SK-N-SH treated with all-trans-retinoic acid at 6 μM for 48 hours (cell line): ENCODE measurements at regions not wholly inside any gene's neighbourhood (a gene's known extent, or its start where the extent isn't known, plus 50 kb on each side); places are given as distances from the start of the nearest gene placed in this dataset.

ENCODE experiments used
- ARNTL ChIP-seq: fragments of 450-650 bp; formaldehyde crosslinking; IDR thresholded peaks from 2 replicates; pipeline ENCODE4 v1.5.0; 2020; ENCODE audit warnings: low read depth, mild to moderate bottlenecking, moderate library complexity, borderline replicate concordance
- CREB5 ChIP-seq: fragments of 250-450 bp; sonication (Bioruptor Pico); IDR thresholded peaks from 2 replicates; pipeline ENCODE4 v1.5.1; 2020; ENCODE audit warnings: low read depth, mild to moderate bottlenecking, moderate library complexity
- ESRRG ChIP-seq: fragments of 250-450 bp; sonication (Bioruptor Pico); IDR thresholded peaks from 2 replicates; pipeline ENCODE4 v1.6.1; 2021; ENCODE audit warnings: mild to moderate bottlenecking
- ISL1 ChIP-seq: fragments of 250-450 bp; sonication (Bioruptor Pico); IDR thresholded peaks from 2 replicates; pipeline ENCODE4 v2.1.2; 2022; ENCODE audit warnings: mild to moderate bottlenecking, moderate library complexity
- PATZ1 ChIP-seq: fragments of 250-450 bp; sonication (Bioruptor Pico); IDR thresholded peaks from 2 replicates; pipeline ENCODE4 v1.8.0; 2020; ENCODE audit warnings: mild to moderate bottlenecking, moderate library complexity, borderline replicate concordance
- POU6F1 ChIP-seq: fragments of 250-450 bp; sonication (Bioruptor Pico); IDR thresholded peaks from 2 replicates; pipeline ENCODE4 v1.8.0; 2021; ENCODE audit warnings: low read depth, mild to moderate bottlenecking, moderate library complexity, borderline replicate concordance
- RARB ChIP-seq: fragments of 250-450 bp; sonication (Bioruptor Pico); IDR thresholded peaks from 2 replicates; pipeline ENCODE4 v1.8.0; 2021; ENCODE audit warnings: mild to moderate bottlenecking, moderate library complexity
- TCF4 ChIP-seq: fragments of 250-450 bp; sonication (Bioruptor Pico); IDR thresholded peaks from 2 replicates; pipeline ENCODE4 v1.8.0; 2021; ENCODE audit warnings: mild to moderate bottlenecking, moderate library complexity, borderline replicate concordance
- TOX ChIP-seq: fragments of 250-450 bp; sonication (Bioruptor Pico); IDR thresholded peaks from 2 replicates; pipeline ENCODE4 v1.8.0; 2021; ENCODE audit warnings: mild to moderate bottlenecking, moderate library complexity, borderline replicate concordance
- ZC3H10 ChIP-seq: fragments of 250-450 bp; sonication (Bioruptor Pico); IDR thresholded peaks from 2 replicates; pipeline ENCODE4 v1.5.1; 2021; ENCODE audit warnings: mild to moderate bottlenecking, moderate library complexity
- ZFP3 ChIP-seq: fragments of 250-450 bp; sonication (Bioruptor Pico); IDR thresholded peaks from 2 replicates; pipeline ENCODE4 v1.5.0; 2020; ENCODE audit warnings: mild to moderate bottlenecking, moderate library complexity
- ZFP30 ChIP-seq: fragments of 450-650 bp; formaldehyde crosslinking; IDR thresholded peaks from 2 replicates; pipeline ENCODE4 v1.5.0; 2022; ENCODE audit warnings: mild to moderate bottlenecking, moderate library complexity
- ZNF565 ChIP-seq: fragments of 450-650 bp; formaldehyde crosslinking; conservative IDR thresholded peaks from 2 replicates; pipeline ENCODE4 v1.5.0; 2020; ENCODE audit warnings: low read depth, mild to moderate bottlenecking, moderate library complexity
- ZNF8 ChIP-seq: fragments of 450-650 bp; formaldehyde crosslinking; IDR thresholded peaks from 2 replicates; pipeline ENCODE4 v1.5.0; 2020; ENCODE audit warnings: mild to moderate bottlenecking, moderate library complexity

- TF ChIP-seq ZFP30 (CRISPR knock-in tag) (no peak), ZNF565 (CRISPR knock-in tag) (no peak), PATZ1 (no peak), TCF4 (CRISPR knock-in tag) (no peak), RARB (CRISPR knock-in tag) (no peak), ZFP3 (CRISPR knock-in tag) (no peak), ARNTL (CRISPR knock-in tag) (no peak), ZC3H10 (CRISPR knock-in tag) (no peak), POU6F1 (CRISPR knock-in tag) (no peak), CREB5 (CRISPR knock-in tag) (no peak), ISL1 (CRISPR knock-in tag) (no peak), ZNF8 (CRISPR knock-in tag) (no peak), TOX (CRISPR knock-in tag) (no peak), ESRRG (CRISPR knock-in tag) (no peak)
These were observed 78.7 kb downstream of the GLI2 start for GRCh38 chr2:120814352-120814751.
